ENCODE measurements at regions not wholly inside any gene's neighbourhood (a gene's known extent, or its start where the extent isn't known, plus 50 kb on each side); places are given as distances from the start of the nearest gene placed in this dataset.

DNA sequence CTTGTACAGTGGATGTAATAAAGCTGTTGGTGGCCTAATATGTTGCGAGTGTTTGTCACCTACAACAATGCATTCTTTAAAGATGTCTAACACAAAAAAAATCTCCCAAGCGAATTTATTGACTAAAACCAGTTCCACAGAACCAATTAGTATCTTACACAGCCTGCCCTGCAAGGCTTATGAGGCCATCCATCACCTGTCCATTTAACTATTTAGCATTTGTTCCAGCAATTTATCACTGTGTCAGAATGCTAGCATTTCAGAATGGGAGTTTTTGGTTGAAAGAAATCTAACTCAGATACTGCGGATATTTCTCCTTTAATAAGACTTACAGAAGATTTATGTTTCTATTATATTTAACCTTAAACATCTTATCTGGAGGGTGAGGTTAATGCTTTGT is 831.1 kb upstream of the PRMT6 start:
- no peak overlapping the region for H3K4me3 ChIP-seq (ENCODE audit: low read length)
- no peak overlapping the region for H2AFZ ChIP-seq (ENCODE audit: low read length)
- H3K9ac ChIP-seq (ENCODE audit: low read length): no peak overlapping the region
- H3K9me3 ChIP-seq (replicated peaks; ENCODE audit: insufficient read depth, low read length): no peaks in the 10 kb centered on the region
- no peaks in the 10 kb centered on the region for H3K4me1 ChIP-seq (ENCODE audit: low read length)
- H3F3A ChIP-seq (ENCODE audit: insufficient read depth, low read length): no peaks in the 10 kb centered on the region
- H3K27ac ChIP-seq (ENCODE audit: low read length): no peak overlapping the region
- H3K27me3 ChIP-seq (replicated peaks; ENCODE audit: insufficient read depth, low read length): no peaks in the 10 kb centered on the region
- TF ChIP-seq EZH2 (optimal IDR thresholded peaks at IDR 0.05; ENCODE audit: low read depth, low read length): no peak
- no peak for TF ChIP-seq EZH2phosphoT487 (IDR thresholded peaks at IDR 0.05; ENCODE audit: low read length)
- TF ChIP-seq, protein P1, sequence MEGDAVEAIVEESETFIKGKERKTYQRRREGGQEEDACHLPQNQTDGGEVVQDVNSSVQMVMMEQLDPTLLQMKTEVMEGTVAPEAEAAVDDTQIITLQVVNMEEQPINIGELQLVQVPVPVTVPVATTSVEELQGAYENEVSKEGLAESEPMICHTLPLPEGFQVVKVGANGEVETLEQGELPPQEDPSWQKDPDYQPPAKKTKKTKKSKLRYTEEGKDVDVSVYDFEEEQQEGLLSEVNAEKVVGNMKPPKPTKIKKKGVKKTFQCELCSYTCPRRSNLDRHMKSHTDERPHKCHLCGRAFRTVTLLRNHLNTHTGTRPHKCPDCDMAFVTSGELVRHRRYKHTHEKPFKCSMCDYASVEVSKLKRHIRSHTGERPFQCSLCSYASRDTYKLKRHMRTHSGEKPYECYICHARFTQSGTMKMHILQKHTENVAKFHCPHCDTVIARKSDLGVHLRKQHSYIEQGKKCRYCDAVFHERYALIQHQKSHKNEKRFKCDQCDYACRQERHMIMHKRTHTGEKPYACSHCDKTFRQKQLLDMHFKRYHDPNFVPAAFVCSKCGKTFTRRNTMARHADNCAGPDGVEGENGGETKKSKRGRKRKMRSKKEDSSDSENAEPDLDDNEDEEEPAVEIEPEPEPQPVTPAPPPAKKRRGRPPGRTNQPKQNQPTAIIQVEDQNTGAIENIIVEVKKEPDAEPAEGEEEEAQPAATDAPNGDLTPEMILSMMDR (IDR thresholded peaks at IDR 0.05; ENCODE audit: low read length): no peak
- no peaks in the 10 kb centered on the region for H3K79me2 ChIP-seq (ENCODE audit: low read length)
- DNase-seq: no peak
- H4K20me1 ChIP-seq (ENCODE audit: insufficient read depth, low read length): no peaks in the 10 kb centered on the region
- no peaks in the 10 kb centered on the region for H3K9me2 ChIP-seq (replicated peaks; ENCODE audit: insufficient read depth, low read length)
- no peak overlapping the region for H3K4me2 ChIP-seq (ENCODE audit: low read depth, low read length)
- no peaks in the 10 kb centered on the region for H3K36me3 ChIP-seq (replicated peaks; ENCODE audit: insufficient read depth, low read length)

DNA sequence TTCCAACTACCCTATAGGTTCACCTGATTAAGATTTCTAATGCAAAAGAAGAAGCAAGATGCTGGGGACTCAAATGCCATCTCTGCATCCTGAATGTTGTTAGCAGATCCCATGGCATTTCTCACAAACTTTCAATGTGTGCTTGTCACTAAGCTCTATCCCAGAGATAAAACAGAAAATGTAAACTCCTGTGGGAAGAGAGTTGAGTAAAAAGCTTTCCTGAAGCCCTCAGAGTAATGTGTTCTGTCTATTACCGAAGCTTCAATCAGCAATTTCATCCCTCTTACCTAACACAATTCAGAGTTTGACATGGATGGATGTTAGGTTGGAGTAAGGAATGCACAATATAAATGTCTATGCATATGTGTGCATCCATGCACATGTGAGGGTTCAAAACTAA is 829.9 kb upstream of the PRMT6 start:
- Histone ChIP-seq H3K27me3 (replicated peaks; ENCODE audit: insufficient read depth, low read length) (no peaks in the 10 kb centered on the region), H2AFZ (ENCODE audit: low read length) (no peak overlapping the region), H3K36me3 (replicated peaks; ENCODE audit: insufficient read depth, low read length) (no peaks in the 10 kb centered on the region), H4K20me1 (ENCODE audit: insufficient read depth, low read length) (no peaks in the 10 kb centered on the region), H3K4me1 (ENCODE audit: low read length) (no peaks in the 10 kb centered on the region), H3K79me2 (ENCODE audit: low read length) (no peaks in the 10 kb centered on the region), H3K9me2 (replicated peaks; ENCODE audit: insufficient read depth, low read length) (no peaks in the 10 kb centered on the region), H3K4me2 (ENCODE audit: low read depth, low read length) (no peak overlapping the region), H3K9ac (ENCODE audit: low read length) (no peak overlapping the region), H3K27ac (ENCODE audit: low read length) (no peak overlapping the region), H3F3A (ENCODE audit: insufficient read depth, low read length) (no peaks in the 10 kb centered on the region), H3K4me3 (ENCODE audit: low read length) (no peak overlapping the region), H3K9me3 (replicated peaks; ENCODE audit: insufficient read depth, low read length) (no peaks in the 10 kb centered on the region)
- no peak for DNase-seq
- TF ChIP-seq EZH2 (optimal IDR thresholded peaks at IDR 0.05; ENCODE audit: low read depth, low read length): no peak
- TF ChIP-seq EZH2phosphoT487 (IDR thresholded peaks at IDR 0.05; ENCODE audit: low read length): no peak
- TF ChIP-seq, protein P1 (IDR thresholded peaks at IDR 0.05; ENCODE audit: low read length): no peak

DNA sequence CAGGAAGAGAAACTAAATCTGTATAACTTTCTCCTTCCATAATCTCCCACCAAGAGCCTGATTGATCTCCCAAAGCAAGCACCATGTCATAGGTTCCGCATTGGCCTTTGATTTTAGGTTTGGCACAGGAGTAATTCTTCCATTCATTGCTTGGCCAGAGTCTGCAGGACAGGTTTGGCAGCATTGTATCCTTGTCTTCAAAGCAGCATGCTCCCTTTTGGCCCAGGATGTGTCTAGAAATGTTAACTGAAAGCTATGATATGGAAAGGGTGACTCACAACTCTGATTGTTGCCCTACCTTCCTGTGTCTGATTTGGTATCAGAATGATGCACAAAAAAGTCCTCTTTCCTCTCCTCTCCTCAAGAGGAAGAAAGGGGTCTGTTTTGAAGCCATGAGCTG is 824.3 kb upstream of the PRMT6 start:
- H2AFZ ChIP-seq (ENCODE audit: low read length): no peak overlapping the region
- TF ChIP-seq, protein P1 (IDR thresholded peaks at IDR 0.05; ENCODE audit: low read length): no peak
- TF ChIP-seq EZH2 (optimal IDR thresholded peaks at IDR 0.05; ENCODE audit: low read depth, low read length) (no peak), EZH2phosphoT487 (IDR thresholded peaks at IDR 0.05; ENCODE audit: low read length) (no peak)

More for the DNA sequence above, 824.3 kb upstream of the PRMT6 start:
- no peak overlapping the region for H3K27ac ChIP-seq (ENCODE audit: low read length)
- H3K9me3 ChIP-seq (replicated peaks; ENCODE audit: insufficient read depth, low read length): no peaks in the 10 kb centered on the region
- no peaks in the 10 kb centered on the region for H3K36me3 ChIP-seq (replicated peaks; ENCODE audit: insufficient read depth, low read length)
- no peak overlapping the region for H3K9ac ChIP-seq (ENCODE audit: low read length)
- no peaks in the 10 kb centered on the region for H3K27me3 ChIP-seq (replicated peaks; ENCODE audit: insufficient read depth, low read length)
- no peaks in the 10 kb centered on the region for H3F3A ChIP-seq (ENCODE audit: insufficient read depth, low read length)
- H3K79me2 ChIP-seq (ENCODE audit: low read length): no peaks in the 10 kb centered on the region
- H3K4me1 ChIP-seq (ENCODE audit: low read length): no peaks in the 10 kb centered on the region
- no peaks in the 10 kb centered on the region for H4K20me1 ChIP-seq (ENCODE audit: insufficient read depth, low read length)
- H3K4me3 ChIP-seq (ENCODE audit: low read length): no peak overlapping the region
- H3K9me2 ChIP-seq (replicated peaks; ENCODE audit: insufficient read depth, low read length): no peaks in the 10 kb centered on the region
- no peak for DNase-seq
- no peak overlapping the region for H3K4me2 ChIP-seq (ENCODE audit: low read depth, low read length)

All from MM.1S (cell line).